Muscle of leg (tissue), 3 donors: ENCODE measurements at regions not wholly inside any gene's neighbourhood (a gene's known extent, or its start where the extent isn't known, plus 50 kb on each side); places are given as distances from the start of the nearest gene placed in this dataset.

Source experiments
- DNase-seq: peaks from one replicate; pipeline ENCODE4 v3.0.0; 2013
- H3K27ac ChIP-seq: one replicate; pipeline ENCODE4 v1.5.1; 2013; ENCODE audit warnings: mild to moderate bottlenecking, low read length, control low read depth
- H3K27me3 ChIP-seq: one replicate; pipeline ENCODE4 v1.6.1; 2013; ENCODE audit warnings: low read length; ENCODE audit not compliant: control insufficient read depth, insufficient read depth
- H3K36me3 ChIP-seq: one replicate; pipeline ENCODE4 v1.6.1; 2013; ENCODE audit warnings: low read length; ENCODE audit not compliant: control insufficient read depth, insufficient read depth
- H3K4me1 ChIP-seq: one replicate; pipeline ENCODE4 v1.6.1; 2013; ENCODE audit warnings: low read length; ENCODE audit not compliant: control insufficient read depth, insufficient read depth
- H3K4me3 ChIP-seq: one replicate; pipeline ENCODE4 v1.5.1; 2013; ENCODE audit warnings: low read length, control low read depth
- H3K9me3 ChIP-seq: replicated peaks from 2 replicates; pipeline ENCODE4 v1.6.1; 2013; ENCODE audit warnings: low read depth, low read length; ENCODE audit not compliant: control insufficient read depth
- WGBS: methylation state at CpG from one replicate; pipeline ENCODE4 v1.1.5; 2013; ENCODE audit warnings: missing lambda C conversion rate; ENCODE audit not compliant: insufficient coverage; 5-methylcytosine and 5-hydroxymethylcytosine counted together

DNA sequence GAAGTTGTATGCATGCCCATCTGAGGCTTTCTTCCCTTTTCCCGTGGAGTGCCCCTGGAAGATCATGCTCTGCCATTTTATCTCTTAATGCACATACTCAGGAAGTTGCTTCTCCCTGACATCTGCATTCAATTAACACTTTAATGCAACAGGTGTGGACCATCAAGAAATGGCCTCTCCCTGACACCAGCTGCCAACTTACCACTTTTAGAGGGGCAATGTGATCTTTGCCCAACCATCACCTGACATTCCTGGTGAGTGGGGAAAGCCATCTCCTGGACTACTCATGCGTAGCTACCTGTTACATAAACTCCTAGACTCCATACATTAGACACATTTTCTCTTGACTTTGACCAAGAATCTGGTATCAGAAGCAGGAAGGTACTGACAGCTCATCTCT, 1450.4 kb upstream of the CDH9 start:
- 17% methylated on average over 1 of the region's 2 CpGs for WGBS
- no peak for DNase-seq
- H3K36me3 ChIP-seq = no peaks in the 10 kb centered on the region
- peaks cover 5% of the 10 kb centered on the region for H3K9me3 ChIP-seq
- H3K27me3 ChIP-seq = no peaks in the 10 kb centered on the region
- H3K4me3 ChIP-seq = no peak overlapping the region
- no peaks in the 10 kb centered on the region for H3K4me1 ChIP-seq
- no peak overlapping the region for H3K27ac ChIP-seq

- H3K9me3 ChIP-seq = no peaks in the 10 kb centered on the region
- no peaks in the 10 kb centered on the region for H3K4me1 ChIP-seq
- H3K27ac ChIP-seq = no peak overlapping the region
- H3K36me3 ChIP-seq = no peaks in the 10 kb centered on the region
- H3K27me3 ChIP-seq = no peaks in the 10 kb centered on the region
- no peak overlapping the region for H3K4me3 ChIP-seq
- no peak for DNase-seq
- WGBS = 86% methylated on average over 10 of the region's 21 CpGs
Measured at GRCh38 chr5:28483327-28484025, 1445.1 kb upstream of the CDH9 start.

DNA sequence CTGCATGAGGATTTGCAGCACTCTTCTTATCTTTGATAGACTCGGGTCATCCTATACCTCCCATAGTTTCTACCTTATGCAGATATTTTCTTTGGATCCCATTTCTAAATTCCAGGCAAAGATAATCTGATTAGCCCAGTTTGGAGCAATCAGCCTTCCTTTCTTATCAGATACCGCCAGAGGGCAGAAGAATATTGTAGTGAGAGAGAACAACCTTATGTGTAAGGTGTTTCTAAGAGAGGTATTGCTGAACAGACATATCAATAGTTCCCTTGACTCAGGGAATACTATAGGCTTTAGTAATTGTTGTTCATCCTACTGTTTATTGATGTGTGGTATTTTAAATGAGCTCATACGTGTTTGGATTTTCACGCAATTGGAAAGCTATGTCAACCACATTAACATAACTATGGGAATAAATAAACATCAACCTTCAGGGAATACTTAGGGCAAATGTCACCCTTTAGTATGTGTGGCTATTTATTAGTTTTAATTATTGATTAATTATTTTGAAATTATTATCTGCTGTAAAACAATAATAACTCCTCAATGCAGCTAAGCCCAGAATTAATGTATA, 1435.2 kb upstream of the CDH9 start:
- H3K27ac ChIP-seq = no peak overlapping the region
- WGBS = no CpG with 5 or more reads among the region's 4 CpGs
- H3K36me3 ChIP-seq = no peaks in the 10 kb centered on the region
- no peaks in the 10 kb centered on the region for H3K9me3 ChIP-seq
- no peak for DNase-seq
- H3K4me1 ChIP-seq = no peaks in the 10 kb centered on the region
- no peaks in the 10 kb centered on the region for H3K27me3 ChIP-seq
- H3K4me3 ChIP-seq = no peak overlapping the region

- no peaks in the 10 kb centered on the region for H3K4me1 ChIP-seq
- 0% methylated on average over 1 of the region's 3 CpGs for WGBS
- no peaks in the 10 kb centered on the region for H3K36me3 ChIP-seq
- DNase-seq = peak; percentile 7
- H3K27me3 ChIP-seq = no peaks in the 10 kb centered on the region
- no peak overlapping the region for H3K27ac ChIP-seq
- no peaks in the 10 kb centered on the region for H3K9me3 ChIP-seq
- no peak overlapping the region for H3K4me3 ChIP-seq
Measured at GRCh38 chr5:28468166-28468565, 1429.8 kb upstream of the CDH9 start.

DNA sequence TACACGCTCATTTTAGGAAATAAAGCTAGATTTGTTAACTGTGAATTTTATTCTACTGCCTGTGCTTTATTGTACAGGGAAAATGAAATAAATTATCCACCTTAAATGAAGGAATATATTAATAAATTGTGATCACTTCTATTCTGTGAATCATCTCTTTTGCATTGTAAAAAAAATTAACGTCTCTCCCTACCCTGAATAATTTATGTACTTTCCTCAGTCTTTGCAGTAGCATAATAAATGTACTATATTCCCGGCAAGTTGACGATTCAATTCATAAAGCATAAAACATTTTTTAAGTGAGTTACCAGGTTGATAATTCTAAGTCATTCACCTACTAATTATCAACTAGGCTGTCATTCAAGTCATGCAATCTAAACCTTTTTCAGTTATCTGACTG, 1425.3 kb upstream of the CDH9 start:
- no peaks in the 10 kb centered on the region for H3K27me3 ChIP-seq
- no CpG with 5 or more reads among the region's 4 CpGs for WGBS
- no peak for DNase-seq
- no peaks in the 10 kb centered on the region for H3K36me3 ChIP-seq
- no peaks in the 10 kb centered on the region for H3K4me1 ChIP-seq
- no peak overlapping the region for H3K27ac ChIP-seq
- H3K4me3 ChIP-seq = no peak overlapping the region
- H3K9me3 ChIP-seq = no peaks in the 10 kb centered on the region

GRCh38 chr5:28451483-28451882, 1413.1 kb upstream of the CDH9 start:
- no peak for DNase-seq
- Histone ChIP-seq H3K27ac (no peak overlapping the region), H3K4me1 (no peaks in the 10 kb centered on the region), H3K27me3 (no peaks in the 10 kb centered on the region), H3K4me3 (no peak overlapping the region), H3K36me3 (no peaks in the 10 kb centered on the region), H3K9me3 (peaks cover 16% of the 10 kb centered on the region)

DNA sequence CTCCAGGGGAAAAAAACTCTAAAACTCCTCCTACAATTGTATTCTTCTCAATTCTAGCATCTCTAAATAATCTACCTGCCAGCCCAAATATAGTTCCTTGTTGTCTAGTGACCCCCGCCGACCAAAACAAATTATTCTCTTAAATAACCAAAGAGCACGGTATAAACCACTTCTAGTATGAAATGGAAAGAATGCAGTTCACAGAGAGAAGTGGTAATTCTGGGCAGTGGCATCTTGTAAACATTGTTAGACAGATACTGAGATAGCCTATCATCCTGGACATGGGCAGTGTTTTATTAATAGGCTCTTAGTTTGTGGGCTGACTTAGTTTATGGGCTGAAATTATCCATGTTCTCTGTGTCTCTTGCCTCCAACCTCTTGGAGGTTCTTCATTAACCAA, 1412.6 kb upstream of the CDH9 start:
- Histone ChIP-seq H3K36me3 (no peaks in the 10 kb centered on the region), H3K9me3 (peaks cover 21% of the 10 kb centered on the region), H3K4me1 (no peaks in the 10 kb centered on the region), H3K27me3 (no peaks in the 10 kb centered on the region), H3K4me3 (no peak overlapping the region), H3K27ac (no peak overlapping the region)
- WGBS = no CpG with 5 or more reads among the region's 3 CpGs
- no peak for DNase-seq

GRCh38 chr5:28448791-28449190, 1410.4 kb upstream of the CDH9 start:
- DNase-seq = no peak
- Histone ChIP-seq H3K4me3 (no peak overlapping the region), H3K27me3 (no peaks in the 10 kb centered on the region), H3K9me3 (peaks cover 24% of the 10 kb centered on the region), H3K4me1 (no peaks in the 10 kb centered on the region), H3K27ac (no peak overlapping the region), H3K36me3 (no peaks in the 10 kb centered on the region)
- WGBS = 75% methylated on average over 2 of the region's 4 CpGs

- H3K27ac ChIP-seq = no peak overlapping the region
- H3K4me3 ChIP-seq = no peak overlapping the region
- H3K9me3 ChIP-seq = peaks cover 5% of the 10 kb centered on the region
- no peak for DNase-seq
- WGBS = 64% methylated on average over 3 of the region's 5 CpGs
- H3K4me1 ChIP-seq = no peaks in the 10 kb centered on the region
- H3K36me3 ChIP-seq = no peaks in the 10 kb centered on the region
- no peaks in the 10 kb centered on the region for H3K27me3 ChIP-seq
Measured at GRCh38 chr5:28430565-28431178, 1392.3 kb upstream of the CDH9 start.

- no peaks in the 10 kb centered on the region for H3K36me3 ChIP-seq
- WGBS = no CpG with 5 or more reads among the region's 3 CpGs
- H3K9me3 ChIP-seq = peaks cover 4% of the 10 kb centered on the region
- no peaks in the 10 kb centered on the region for H3K27me3 ChIP-seq
- H3K4me3 ChIP-seq = no peak overlapping the region
- H3K27ac ChIP-seq = no peak overlapping the region
- DNase-seq = no peak
- H3K4me1 ChIP-seq = no peaks in the 10 kb centered on the region
Measured at GRCh38 chr5:28421141-28421540, 1382.8 kb upstream of the CDH9 start.
